ENCODE measurements at regions not wholly inside any gene's neighbourhood (a gene's known extent, or its start where the extent isn't known, plus 50 kb on each side); places are given as distances from the start of the nearest gene placed in this dataset.

- Histone ChIP-seq H3K36me3 (ENCODE audit: insufficient read depth, low read length) (no peaks in the 10 kb centered on the region), H4K20me1 (ENCODE audit: insufficient read depth, low read length) (no peaks in the 10 kb centered on the region), H3K4me3 (ENCODE audit: insufficient read depth, low read length) (no peak overlapping the region), H3K4me2 (ENCODE audit: insufficient read depth, low read length) (no peak overlapping the region), H3K4me1 (ENCODE audit: insufficient read depth, low read length) (no peaks in the 10 kb centered on the region), H3K79me2 (ENCODE audit: insufficient read depth, low read length) (no peaks in the 10 kb centered on the region), H3K27ac (ENCODE audit: low read depth, low read length) (no peak overlapping the region), H3K9me3 (ENCODE audit: low read depth, low read length) (no peaks in the 10 kb centered on the region), H3K27me3 (ENCODE audit: insufficient read depth, low read length) (no peaks in the 10 kb centered on the region), H2AFZ (ENCODE audit: low read length) (no peak overlapping the region)
- TF ChIP-seq CTCF (IDR thresholded peaks at IDR 0.05; ENCODE audit: extremely low read depth, low read depth, low read length) = no peak
- DNase-seq (ENCODE audit: insufficient read length, low spot score, missing footprints) = no peak
Measured at GRCh38 chr10:6746782-6747181, 166.7 kb upstream of the PRKCQ start.

GRCh38 chr10:6743291-6743849 lies 163.3 kb upstream of the PRKCQ start:
- no peak for TF ChIP-seq CTCF (IDR thresholded peaks at IDR 0.05; ENCODE audit: extremely low read depth, low read depth, low read length)
- H3K27ac ChIP-seq (ENCODE audit: low read depth, low read length) = no peak overlapping the region
- no peaks in the 10 kb centered on the region for H3K9me3 ChIP-seq (ENCODE audit: low read depth, low read length)
- H3K36me3 ChIP-seq (ENCODE audit: insufficient read depth, low read length) = no peaks in the 10 kb centered on the region
- no peak overlapping the region for H2AFZ ChIP-seq (ENCODE audit: low read length)
- H3K4me3 ChIP-seq (ENCODE audit: insufficient read depth, low read length) = no peak overlapping the region
- no peak for DNase-seq (ENCODE audit: insufficient read length, low spot score, missing footprints)
- no peaks in the 10 kb centered on the region for H4K20me1 ChIP-seq (ENCODE audit: insufficient read depth, low read length)
- no peaks in the 10 kb centered on the region for H3K79me2 ChIP-seq (ENCODE audit: insufficient read depth, low read length)
- H3K4me1 ChIP-seq (ENCODE audit: insufficient read depth, low read length) = no peaks in the 10 kb centered on the region
- no peaks in the 10 kb centered on the region for H3K27me3 ChIP-seq (ENCODE audit: insufficient read depth, low read length)
- H3K4me2 ChIP-seq (ENCODE audit: insufficient read depth, low read length) = no peak overlapping the region

GRCh38 chr10:6741541-6741941 lies 161.5 kb upstream of the PRKCQ start:
- Histone ChIP-seq H3K79me2 (ENCODE audit: insufficient read depth, low read length) (no peaks in the 10 kb centered on the region), H3K4me3 (ENCODE audit: insufficient read depth, low read length) (no peak overlapping the region), H3K4me1 (ENCODE audit: insufficient read depth, low read length) (peaks cover 13% of the 10 kb centered on the region), H3K4me2 (ENCODE audit: insufficient read depth, low read length) (no peak overlapping the region), H3K27me3 (ENCODE audit: insufficient read depth, low read length) (no peaks in the 10 kb centered on the region), H3K36me3 (ENCODE audit: insufficient read depth, low read length) (no peaks in the 10 kb centered on the region), H2AFZ (ENCODE audit: low read length) (no peak overlapping the region), H4K20me1 (ENCODE audit: insufficient read depth, low read length) (no peaks in the 10 kb centered on the region), H3K9me3 (ENCODE audit: low read depth, low read length) (no peaks in the 10 kb centered on the region), H3K27ac (ENCODE audit: low read depth, low read length) (no peak overlapping the region)
- DNase-seq (ENCODE audit: insufficient read length, low spot score, missing footprints) = no peak
- no peak for TF ChIP-seq CTCF (IDR thresholded peaks at IDR 0.05; ENCODE audit: extremely low read depth, low read depth, low read length)

- H2AFZ ChIP-seq (ENCODE audit: low read length) = no peak overlapping the region
Measured at GRCh38 chr10:6739530-6740174, 159.6 kb upstream of the PRKCQ start.

More at GRCh38 chr10:6739530-6740174, 159.6 kb upstream of the PRKCQ start:
- no peak for TF ChIP-seq CTCF (IDR thresholded peaks at IDR 0.05; ENCODE audit: extremely low read depth, low read depth, low read length)
- H3K36me3 ChIP-seq (ENCODE audit: insufficient read depth, low read length) = no peaks in the 10 kb centered on the region
- H3K27me3 ChIP-seq (ENCODE audit: insufficient read depth, low read length) = no peaks in the 10 kb centered on the region
- H3K27ac ChIP-seq (ENCODE audit: low read depth, low read length) = no peak overlapping the region
- no peak overlapping the region for H3K4me3 ChIP-seq (ENCODE audit: insufficient read depth, low read length)
- no peak overlapping the region for H3K4me2 ChIP-seq (ENCODE audit: insufficient read depth, low read length)
- H3K4me1 ChIP-seq (ENCODE audit: insufficient read depth, low read length) = peaks cover 13% of the 10 kb centered on the region
- no peaks in the 10 kb centered on the region for H4K20me1 ChIP-seq (ENCODE audit: insufficient read depth, low read length)
- DNase-seq (ENCODE audit: insufficient read length, low spot score, missing footprints) = no peak
- no peaks in the 10 kb centered on the region for H3K79me2 ChIP-seq (ENCODE audit: insufficient read depth, low read length)
- H3K9me3 ChIP-seq (ENCODE audit: low read depth, low read length) = no peaks in the 10 kb centered on the region

Data from osteoblast (primary cell).